Mucosa of descending colon (tissue), 3 donors: ENCODE measurements at regions not wholly inside any gene's neighbourhood (a gene's known extent, or its start where the extent isn't known, plus 50 kb on each side); places are given as distances from the start of the nearest gene placed in this dataset.

ENCODE experiments used
- ATAC-seq: fragments of 200-7000 bp; cut with Tn5 transposase; one replicate; pipeline ENCODE4 v1.9.1; 2020; ENCODE audit warnings: mild to moderate bottlenecking, moderate library complexity
- DNase-seq, 3 donors: peaks; one replicate each; pipeline ENCODE4 v3.0.0-alpha.2; 2020
- H3K36me3 ChIP-seq: fragments of 200-600 bp; one replicate; pipeline ENCODE4 v1.8.0; 2021; ENCODE audit warnings: low read depth, mild to moderate bottlenecking
- H3K4me1 ChIP-seq: fragments of 200-600 bp; one replicate; pipeline ENCODE4 v1.8.0; 2021; ENCODE audit warnings: low read depth, mild to moderate bottlenecking
- H3K4me3 ChIP-seq: fragments of 200-600 bp; one replicate; pipeline ENCODE4 v1.8.0; 2021; ENCODE audit warnings: mild to moderate bottlenecking
- H3K9me3 ChIP-seq: fragments of 200-600 bp; one replicate; pipeline ENCODE4 v1.8.0; 2021; ENCODE audit warnings: mild to moderate bottlenecking
- intact Hi-C, 2 donors: fragments of 100-400 bp; cut with DNase I in 1 of 2; cut with micrococcal nuclease in 1 of 2; formaldehyde crosslinking; loops; one replicate each; pipeline versions ENCODE4 v1.11.0 to v1.11.1; 2022; cut with DNase I, micrococcal nuclease
- TF ChIP-seq, protein P1 (sequence below): fragments of 200-600 bp; IDR thresholded peaks from one replicate; pipeline ENCODE4 v1.8.0; 2022; ENCODE audit warnings: antibody characterized with exemption, mild to moderate bottlenecking
- donor health status: DM: no; HTN: no; CAD: no; lungs with moderate emphysema.
- donor health status: DM: no; HTN: no; CAD: no.
- donor health status: DM: no; HTN: yes; CAD: no.

GRCh38 chr16:85353839-85354685 is 241.8 kb upstream of the CIBAR2 start:
- ATAC-seq, result peak; percentile 52
- DNase-seq, result peak; percentile 61 to 75 (median 64)
- Histone ChIP-seq H3K4me1 (peaks cover 13% of the 10 kb centered on the region), H3K4me3 (no peak overlapping the region), H3K36me3 (no peaks in the 10 kb centered on the region), H3K9me3 (no peaks in the 10 kb centered on the region)
- TF ChIP-seq, protein P1, sequence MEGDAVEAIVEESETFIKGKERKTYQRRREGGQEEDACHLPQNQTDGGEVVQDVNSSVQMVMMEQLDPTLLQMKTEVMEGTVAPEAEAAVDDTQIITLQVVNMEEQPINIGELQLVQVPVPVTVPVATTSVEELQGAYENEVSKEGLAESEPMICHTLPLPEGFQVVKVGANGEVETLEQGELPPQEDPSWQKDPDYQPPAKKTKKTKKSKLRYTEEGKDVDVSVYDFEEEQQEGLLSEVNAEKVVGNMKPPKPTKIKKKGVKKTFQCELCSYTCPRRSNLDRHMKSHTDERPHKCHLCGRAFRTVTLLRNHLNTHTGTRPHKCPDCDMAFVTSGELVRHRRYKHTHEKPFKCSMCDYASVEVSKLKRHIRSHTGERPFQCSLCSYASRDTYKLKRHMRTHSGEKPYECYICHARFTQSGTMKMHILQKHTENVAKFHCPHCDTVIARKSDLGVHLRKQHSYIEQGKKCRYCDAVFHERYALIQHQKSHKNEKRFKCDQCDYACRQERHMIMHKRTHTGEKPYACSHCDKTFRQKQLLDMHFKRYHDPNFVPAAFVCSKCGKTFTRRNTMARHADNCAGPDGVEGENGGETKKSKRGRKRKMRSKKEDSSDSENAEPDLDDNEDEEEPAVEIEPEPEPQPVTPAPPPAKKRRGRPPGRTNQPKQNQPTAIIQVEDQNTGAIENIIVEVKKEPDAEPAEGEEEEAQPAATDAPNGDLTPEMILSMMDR, result no peak
- intact Hi-C loops, result no loop called here

GRCh38 chr16:85354686-85355514 is 242.6 kb upstream of the CIBAR2 start:
- H3K4me1 ChIP-seq, result peaks cover 21% of the 10 kb centered on the region
- DNase-seq (no peak), ATAC-seq (no peak)
- TF ChIP-seq, protein P1, result no peak
- no peaks in the 10 kb centered on the region for H3K9me3 ChIP-seq
- H3K4me3 ChIP-seq, result no peak overlapping the region
- H3K36me3 ChIP-seq, result no peaks in the 10 kb centered on the region
- intact Hi-C loops, result no loop called here

- peaks cover 27% of the 10 kb centered on the region for H3K4me1 ChIP-seq
- H3K36me3 ChIP-seq, result no peaks in the 10 kb centered on the region
- ATAC-seq (no peak), DNase-seq (no peak)
- no peak overlapping the region for H3K4me3 ChIP-seq
- intact Hi-C loops, result no loop called here
- H3K9me3 ChIP-seq, result no peaks in the 10 kb centered on the region
- TF ChIP-seq, protein P1, result no peak
These were observed 243.2 kb upstream of the CIBAR2 start for GRCh38 chr16:85355515-85355837.

- no peaks in the 10 kb centered on the region for H3K9me3 ChIP-seq
- DNase-seq (no peak), ATAC-seq (no peak)
- TF ChIP-seq, protein P1, result no peak
- peaks cover 27% of the 10 kb centered on the region for H3K4me1 ChIP-seq
- H3K4me3 ChIP-seq, result no peak overlapping the region
- no peaks in the 10 kb centered on the region for H3K36me3 ChIP-seq
- intact Hi-C loops, result no loop called here
These were observed 243.9 kb upstream of the CIBAR2 start for GRCh38 chr16:85356157-85356556.

- H3K4me1 ChIP-seq, result peaks cover 27% of the 10 kb centered on the region
- H3K36me3 ChIP-seq, result no peaks in the 10 kb centered on the region
- TF ChIP-seq, protein P1, result no peak
These were observed 245.1 kb upstream of the CIBAR2 start for GRCh38 chr16:85357323-85357722.

More at GRCh38 chr16:85357323-85357722, 245.1 kb upstream of the CIBAR2 start:
- DNase-seq, result no peak
- ATAC-seq, result no peak
- H3K4me3 ChIP-seq, result no peak overlapping the region
- intact Hi-C loops, result no loop called here
- no peaks in the 10 kb centered on the region for H3K9me3 ChIP-seq
